NCI-H1092 (cell line): ENCODE measurements at regions not wholly inside any gene's neighbourhood (a gene's known extent, or its start where the extent isn't known, plus 50 kb on each side); places are given as distances from the start of the nearest gene placed in this dataset.
"Not testable (repeated sequence)": the region's sequence is repeated elsewhere in the genome, so short reads cannot be mapped to it uniquely, and the experiment has no call there.

Experiments
- DNase-seq: peaks from one replicate; lab custom pipeline; 2025; lab: John Stamatoyannopoulos, UW

DNA sequence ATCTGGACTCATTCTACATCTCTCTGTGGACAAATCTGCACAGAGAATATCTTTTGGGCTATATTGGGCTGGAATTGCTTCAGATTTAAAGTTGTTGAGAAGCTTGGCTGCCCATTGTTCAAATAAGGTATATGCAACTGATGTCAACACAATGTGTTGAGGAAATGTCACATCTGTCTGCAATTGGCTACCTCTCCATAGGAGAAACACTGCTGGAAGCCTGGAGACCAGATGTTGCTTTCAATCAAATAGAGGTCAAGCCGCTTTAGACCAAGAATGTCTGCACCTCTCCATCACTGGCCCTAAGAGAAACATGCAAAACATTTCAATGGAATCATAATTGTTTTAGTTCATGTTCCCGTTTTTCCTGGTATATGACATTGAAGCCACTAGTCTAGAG, 720.2 kb downstream of the SLC4A3 start:
- no peak for DNase-seq

DNA sequence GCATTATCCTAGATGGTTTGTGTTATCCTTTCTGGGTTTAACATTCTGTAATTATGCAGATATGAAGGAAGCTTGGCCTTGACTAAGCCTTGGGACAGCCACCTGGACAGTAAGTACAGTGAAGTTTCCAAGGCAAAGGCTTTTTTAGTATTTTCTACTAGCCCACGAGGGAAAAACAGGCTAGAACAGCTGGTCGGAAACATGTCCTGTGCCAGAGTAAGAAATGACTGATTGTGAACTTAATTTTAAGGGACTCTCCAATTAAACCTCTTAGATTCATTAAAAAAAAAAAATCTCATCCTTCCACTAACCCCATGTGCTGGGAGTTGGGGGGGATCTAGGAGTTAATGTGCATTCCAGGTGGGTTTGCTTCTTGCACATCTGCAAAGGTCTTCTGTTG, 720.8 kb downstream of the SLC4A3 start:
- no peak for DNase-seq

DNA sequence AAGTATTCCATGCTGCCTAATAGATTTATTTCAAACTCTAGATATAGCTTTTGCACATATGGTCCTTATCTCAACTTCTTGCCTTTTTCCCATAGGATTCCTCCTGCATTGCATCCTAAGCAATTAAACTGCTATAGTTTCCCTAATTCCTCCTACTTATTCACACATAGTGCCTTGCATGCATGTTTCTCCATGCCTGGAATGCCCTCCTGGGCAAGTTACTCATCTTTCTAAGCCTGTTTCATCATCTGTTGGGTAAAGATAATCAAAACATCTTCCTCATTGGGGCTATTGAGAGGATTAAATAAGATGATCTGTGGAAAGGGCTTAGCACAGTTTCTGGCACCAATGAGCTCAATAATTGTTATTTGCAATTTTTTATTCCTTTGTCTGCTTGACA, 726.5 kb downstream of the SLC4A3 start:
- DNase-seq, result no peak

DNA sequence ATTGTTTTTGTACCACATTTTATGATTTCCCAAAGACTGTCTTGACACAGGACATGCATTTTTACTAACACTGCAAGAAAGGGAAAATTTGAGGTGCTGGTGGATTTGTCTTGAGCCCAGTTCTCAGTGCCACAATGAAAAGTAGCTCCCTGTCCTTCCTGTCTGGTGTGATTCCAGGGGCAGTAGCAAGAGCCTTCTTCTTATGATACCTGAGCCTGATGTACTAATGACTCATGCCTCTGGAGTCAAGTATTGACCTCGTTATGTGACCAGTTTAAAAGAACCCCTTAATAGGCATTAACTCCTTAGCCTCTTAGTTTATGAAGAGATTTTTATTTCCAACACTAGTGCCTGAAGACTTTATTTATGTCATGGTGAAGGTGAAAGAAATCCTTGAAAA, 728.6 kb downstream of the SLC4A3 start:
- no peak for DNase-seq

DNA sequence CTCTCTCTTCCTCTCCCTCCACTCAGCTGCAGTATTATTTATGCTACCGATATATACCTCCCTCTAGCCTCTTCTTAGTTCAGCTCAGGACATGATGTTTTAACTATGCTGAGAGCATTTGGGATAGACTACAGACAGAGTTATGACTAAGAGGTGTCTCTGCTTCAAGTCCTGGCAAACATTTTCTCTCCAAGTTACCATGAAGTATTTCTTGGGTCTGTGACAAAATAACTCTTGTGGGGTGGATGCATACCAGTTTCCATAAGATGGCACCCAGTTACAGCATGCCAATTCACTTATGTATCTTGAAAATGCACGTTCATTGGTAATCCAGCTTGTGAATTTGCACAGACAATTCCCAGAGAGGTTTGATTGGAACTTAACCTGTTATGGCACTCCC, 737.6 kb downstream of the SLC4A3 start:
- DNase-seq, result no peak

DNA sequence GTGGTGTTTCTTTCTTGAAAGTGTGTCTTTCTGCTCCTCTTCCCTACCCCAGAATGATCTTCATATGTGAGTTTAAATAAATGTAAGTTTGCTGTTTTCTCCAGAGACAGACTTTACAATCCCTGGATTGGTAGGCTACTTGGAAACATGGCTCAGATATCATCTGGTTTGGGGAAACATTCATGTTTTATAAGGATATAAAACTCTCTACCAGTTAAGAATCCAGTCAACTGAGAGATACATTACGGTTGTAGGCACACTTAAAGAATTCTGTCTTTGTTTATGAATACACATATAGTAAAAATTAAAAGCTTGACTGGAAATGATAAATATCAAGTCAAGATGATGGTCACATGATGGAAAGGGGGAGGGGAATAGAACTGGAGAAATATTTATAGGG, 739.3 kb downstream of the SLC4A3 start:
- DNase-seq, result no peak

DNA sequence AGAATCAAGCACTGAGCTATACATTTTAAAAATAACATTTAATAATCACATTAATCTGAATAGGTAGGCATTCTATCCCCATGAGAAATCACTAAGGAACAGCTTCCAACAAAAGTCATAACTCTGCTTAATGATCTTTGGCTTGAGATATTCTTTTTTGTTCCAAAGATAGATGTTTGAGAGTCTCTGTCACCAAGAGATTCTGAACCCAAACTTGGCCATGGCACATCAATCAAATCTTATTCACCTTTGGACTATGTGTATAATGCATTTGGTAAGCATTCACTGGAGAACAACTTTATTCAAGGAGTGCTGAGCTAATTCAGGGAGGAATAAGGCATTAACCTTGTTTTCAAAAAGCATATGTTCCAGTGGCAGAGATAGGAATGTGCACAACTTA, 743.3 kb downstream of the SLC4A3 start:
- DNase-seq, result no peak

DNA sequence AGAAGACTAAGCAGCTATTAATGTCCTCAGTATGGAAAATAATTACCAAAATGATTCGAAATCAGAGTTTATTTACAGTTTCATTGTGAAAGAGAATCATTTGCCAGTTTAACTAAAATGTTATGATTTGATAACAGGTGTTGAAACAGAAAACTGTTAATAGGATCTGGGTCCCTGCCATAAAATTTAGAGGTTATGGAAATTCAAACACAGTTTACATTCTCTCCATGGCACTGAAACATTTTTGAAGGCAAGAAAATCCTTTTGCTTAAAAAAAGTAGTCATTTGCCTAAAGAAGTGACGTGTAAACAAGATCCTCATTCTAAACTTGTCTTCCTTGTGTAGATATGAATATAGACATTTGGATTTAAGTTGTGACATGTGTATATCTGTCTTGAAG, 743.8 kb downstream of the SLC4A3 start:
- no peak for DNase-seq

DNA sequence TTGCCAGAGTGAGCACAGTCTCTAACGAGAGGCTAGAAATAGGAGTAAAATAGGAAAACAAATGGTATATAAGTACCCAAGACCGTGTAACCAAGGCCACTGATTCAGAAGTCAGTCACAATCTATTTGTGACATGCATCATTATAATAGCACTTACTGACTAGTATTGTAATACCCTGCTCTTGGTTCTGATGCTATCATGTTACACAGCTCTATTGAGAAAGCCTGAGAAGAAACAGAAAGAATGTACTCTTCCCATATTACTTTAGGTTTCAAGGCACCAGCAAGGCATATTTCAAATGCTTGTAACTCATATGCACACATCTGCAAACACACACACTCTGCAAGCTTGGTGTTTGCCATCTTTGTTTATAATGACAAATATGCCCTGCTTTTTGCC, 746.4 kb downstream of the SLC4A3 start:
- DNase-seq, result no peak

DNA sequence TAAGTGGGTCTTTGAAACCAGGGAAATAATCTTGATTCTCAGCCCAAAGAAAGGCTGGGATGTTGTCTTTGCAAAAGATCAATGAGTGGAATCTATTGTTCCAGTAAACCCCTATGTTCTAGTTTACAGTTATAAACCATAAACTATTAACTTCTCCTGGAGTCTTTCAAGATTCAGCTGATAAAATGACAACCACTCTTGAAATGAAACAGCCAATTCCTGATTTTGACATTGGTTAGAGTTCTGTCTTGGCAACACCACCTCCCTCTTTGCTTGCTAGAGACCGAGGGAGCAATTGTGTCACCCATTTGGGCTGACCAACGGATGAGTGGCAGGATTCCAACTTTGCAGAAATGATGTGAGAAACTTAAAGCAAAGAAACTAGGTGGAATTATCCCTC, 746.9 kb downstream of the SLC4A3 start:
- DNase-seq, result no peak

DNA sequence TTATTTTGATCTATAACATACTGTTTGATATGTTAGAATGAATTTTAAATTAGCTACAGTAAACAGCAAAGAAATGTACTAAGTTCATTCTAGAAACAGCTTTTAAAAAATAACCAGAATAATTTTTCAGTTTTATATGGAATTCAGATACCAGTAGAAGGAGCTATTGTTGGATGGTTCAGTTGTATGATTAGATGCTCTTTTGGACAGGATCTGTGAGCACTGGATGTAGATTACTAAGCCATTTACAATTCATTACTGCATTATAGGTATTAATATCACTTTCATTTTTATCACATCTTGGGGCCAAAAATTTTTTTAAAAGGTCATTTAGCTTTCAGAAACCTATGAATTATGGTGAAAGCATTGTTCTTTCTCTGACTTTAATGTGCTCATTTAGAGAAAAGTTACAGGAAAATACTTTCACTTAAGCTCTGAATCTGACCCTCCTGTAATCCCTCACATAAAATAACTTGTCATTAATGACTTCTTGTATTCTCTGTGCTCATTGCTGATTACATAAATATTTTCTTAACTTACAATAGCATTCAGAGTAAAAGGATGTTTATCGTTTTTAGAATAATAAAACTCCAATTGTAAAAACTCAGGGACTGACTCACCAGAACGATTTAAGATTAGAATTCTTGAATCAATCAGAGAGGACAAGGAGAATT, 750.2 kb downstream of the SLC4A3 start:
- DNase-seq, result no peak

DNA sequence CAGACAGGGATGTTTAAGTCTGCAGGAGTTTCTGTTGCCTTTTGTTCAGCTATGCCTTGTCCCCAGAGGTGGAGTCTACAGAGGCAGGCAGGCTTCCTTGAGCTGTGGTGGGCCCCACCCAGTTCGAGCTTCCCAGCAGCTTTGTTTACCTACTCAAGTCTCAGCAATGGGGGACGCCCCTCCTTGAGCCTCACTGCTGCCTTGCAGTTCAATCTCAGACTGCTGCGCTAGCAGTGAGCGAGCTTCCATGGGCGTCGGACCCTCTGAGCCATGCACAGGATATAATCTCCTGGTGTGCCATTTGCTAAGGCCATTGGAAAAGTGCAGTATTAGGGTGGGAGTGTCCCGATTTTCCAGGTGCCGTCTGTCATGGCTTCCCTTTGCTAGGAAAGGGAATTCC, 760.3 kb downstream of the SLC4A3 start:
- not testable (repeated sequence) for DNase-seq

DNA sequence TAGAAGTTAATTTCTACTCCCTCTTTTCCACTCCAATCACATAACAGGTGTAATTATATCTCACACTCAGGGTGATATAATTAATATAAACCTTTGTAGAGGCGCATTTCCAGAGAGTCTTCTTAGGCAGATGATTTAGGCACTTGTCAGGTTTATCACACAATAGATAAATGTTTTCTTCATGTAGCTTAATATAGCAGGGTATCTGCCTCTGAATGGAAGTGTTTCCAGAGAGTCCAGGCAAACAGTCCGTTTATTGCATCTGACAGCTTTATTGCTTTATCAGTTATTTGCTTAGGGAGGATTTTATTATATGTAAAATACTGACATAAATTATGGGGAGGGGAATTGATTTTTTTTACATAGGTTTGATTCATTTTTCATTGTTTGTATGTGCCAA, 766.3 kb downstream of the SLC4A3 start:
- no peak for DNase-seq

DNA sequence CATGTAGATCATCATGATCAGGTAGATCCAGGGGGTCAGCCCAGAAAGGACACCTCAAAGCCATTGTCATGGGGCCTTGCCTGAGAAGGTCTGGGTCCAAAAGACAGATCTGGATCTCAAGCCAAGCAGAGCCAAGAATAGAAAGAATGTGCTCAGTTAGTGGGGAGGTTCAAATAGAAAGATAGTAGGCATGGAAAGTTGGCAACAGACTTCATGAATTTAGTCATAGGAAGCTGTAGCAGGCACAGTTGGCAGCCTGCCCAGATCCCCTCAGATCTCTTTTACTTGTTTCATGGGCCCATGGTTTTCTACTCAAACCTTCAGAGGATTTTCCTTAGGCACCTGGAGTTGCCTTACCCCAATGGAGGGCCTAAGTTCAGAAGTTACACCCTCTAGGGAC, 767.0 kb downstream of the SLC4A3 start:
- peak; percentile 1 for DNase-seq

DNA sequence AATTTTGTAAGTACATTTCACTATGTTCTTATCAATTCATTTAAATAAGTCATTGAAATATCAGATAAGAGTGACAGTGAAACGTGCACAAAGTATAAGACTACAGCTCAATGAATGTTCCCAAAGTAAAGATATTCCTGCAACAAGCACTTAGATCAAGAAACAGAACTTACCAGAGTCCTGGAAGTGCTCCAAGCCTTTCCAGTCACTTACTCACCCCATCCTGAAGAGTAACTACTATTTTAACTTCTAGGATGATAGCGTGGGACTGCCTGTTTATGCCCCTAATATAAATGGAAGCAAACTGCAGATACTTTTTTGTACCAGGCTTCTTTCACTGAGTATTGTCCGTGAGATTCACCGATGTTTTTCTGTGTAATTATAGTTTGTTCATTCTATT, 768.9 kb downstream of the SLC4A3 start:
- no peak for DNase-seq

DNA sequence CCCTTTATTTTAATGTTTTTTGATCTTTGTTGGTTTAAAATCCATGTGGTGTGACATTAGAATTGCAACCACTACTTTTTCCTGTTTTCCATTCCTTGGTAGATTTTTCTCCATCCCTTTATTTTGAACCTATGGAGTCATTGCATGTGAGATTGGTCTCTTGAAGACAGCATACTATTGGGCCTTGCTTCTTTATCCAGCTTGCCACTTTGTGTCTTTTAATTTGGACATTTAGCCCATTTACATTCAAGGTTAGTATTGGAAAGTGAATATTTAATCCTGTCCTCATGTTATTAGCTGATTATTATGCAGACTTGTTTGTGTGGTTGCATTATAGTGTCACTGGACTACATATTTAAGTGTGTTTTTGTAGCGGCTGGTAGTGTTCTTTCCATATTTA, 782.9 kb downstream of the SLC4A3 start:
- no peak for DNase-seq

DNA sequence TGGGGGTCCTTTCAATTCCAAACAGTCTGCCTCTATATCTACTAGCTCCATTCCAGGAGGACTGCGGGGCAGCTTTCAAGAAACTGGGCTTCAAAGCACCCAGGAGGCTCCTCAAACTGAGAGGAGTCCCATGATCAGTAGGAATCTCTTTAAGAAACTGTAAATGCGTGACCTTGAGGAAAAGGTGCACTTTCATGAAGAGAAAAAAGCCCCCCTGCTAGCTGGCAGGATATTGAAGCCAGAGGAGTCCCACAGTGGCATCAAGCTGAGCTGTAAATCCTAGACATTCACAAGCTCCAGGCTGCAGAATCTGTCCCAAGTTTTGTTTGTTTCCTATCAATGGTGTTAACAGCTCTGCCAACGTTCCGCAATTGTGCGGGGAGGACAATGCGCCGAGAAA, 790.1 kb downstream of the SLC4A3 start:
- no peak for DNase-seq

DNA sequence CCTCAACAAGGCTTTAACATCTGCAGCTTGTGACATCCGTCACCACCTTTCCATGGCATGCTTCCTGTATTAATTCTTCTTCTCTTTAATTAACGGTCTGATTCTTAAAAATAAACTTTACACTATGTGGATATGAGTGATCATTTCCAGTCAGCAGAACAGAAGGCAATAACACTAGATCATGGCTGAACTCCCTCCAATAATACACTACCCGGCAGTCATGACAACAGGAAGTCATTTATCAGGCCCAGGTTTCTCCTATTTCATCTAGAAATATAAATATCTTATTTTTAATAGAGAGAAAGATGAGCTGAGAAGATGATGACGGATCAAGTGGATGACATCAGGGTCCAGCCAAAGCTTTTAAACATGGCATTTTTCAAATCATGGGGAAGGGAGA, 792.2 kb downstream of the SLC4A3 start:
- DNase-seq, result no peak

DNA sequence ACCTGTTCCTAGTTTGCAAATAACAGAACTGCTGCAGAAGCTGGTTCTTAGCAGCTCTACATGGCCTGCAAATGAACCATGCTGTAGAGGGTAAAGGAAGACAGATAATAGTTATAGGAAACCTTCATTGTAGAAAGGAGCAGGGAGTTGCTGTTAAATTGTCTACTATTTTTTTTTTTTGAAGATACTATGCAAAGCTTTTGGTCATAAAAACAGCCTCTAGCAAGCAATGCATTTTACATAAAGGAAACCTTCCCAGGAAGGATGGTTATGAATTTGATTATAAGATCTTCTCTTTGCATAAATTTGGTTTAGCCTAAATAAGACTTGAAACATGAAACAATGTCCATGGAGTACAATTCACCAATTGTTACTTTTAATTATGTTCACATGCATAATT, 793.4 kb downstream of the SLC4A3 start:
- DNase-seq, result no peak

DNA sequence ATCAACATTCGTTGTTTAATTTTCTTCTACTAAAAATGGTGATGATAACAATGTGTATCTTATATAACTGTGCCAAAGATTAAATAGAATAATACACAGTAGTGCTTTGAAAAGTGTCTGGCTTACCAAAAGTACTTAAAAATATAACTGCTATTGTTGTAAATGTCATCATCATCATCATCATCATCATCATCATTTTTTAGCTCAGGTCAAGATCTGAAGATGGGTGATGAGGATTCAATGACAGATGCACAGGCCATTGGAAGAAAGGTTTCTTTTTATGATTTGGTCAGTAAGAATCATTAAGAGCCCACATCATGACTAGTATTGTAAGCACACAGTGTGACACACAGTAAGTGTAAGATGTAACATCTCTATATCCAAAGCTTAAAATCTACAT, 795.2 kb downstream of the SLC4A3 start:
- DNase-seq, result no peak

DNA sequence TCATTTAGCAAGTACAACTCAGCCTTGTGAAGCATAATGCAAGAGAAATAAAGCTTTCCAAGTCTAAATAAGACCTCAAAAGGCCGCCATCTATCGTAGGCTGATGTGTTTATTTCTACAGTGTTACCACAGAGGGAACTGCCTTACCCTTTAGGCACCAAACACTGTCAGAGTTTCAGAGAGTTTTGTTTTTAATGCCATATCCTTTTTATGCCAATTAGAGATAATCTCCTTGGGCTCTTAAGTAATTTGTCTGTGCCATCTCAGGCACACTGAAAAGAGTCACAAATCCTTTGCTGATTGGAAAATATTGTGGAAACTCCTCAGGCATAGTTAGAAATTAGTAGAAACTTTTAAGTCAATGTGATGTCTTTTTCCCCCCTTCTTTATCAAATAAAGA, 797.1 kb downstream of the SLC4A3 start:
- DNase-seq, result no peak

DNA sequence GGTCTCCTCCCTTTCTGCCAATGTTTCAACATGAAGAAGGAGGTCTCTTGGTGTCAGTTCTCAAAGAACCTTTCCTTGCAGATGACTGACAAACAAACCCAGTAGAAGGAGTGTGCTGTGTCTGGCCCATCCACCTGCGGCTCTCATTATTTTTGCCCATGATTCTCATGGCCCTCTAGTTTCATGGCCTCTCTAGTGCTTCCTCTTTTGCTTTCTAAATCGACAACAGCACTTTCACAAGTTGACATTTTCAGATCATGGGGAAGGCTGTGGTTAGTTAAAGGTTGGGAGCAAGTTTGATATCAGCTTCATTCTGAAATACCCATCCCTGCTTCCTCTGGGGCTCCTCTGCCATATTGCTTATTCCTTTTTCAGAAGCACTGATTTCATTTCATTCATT, 805.2 kb downstream of the SLC4A3 start:
- DNase-seq, result no peak

DNA sequence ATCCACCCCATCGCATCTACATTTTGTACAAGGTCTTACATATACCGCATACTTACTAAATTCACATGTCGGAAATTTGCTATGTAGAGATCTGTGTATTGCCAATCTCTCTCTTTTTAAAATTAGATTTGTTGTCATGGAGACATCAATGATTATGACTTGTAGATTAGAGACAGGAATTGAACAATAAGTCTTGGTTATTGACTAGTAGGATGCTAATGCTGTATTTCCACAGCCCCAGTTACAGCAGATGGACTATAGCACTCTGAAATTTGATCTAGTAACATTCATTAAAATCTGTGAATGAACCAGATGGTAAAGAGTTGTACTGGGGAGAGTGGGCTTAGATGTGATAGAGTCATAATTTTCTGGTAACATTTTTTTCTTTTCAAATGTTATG, 805.7 kb downstream of the SLC4A3 start:
- DNase-seq, result no peak

DNA sequence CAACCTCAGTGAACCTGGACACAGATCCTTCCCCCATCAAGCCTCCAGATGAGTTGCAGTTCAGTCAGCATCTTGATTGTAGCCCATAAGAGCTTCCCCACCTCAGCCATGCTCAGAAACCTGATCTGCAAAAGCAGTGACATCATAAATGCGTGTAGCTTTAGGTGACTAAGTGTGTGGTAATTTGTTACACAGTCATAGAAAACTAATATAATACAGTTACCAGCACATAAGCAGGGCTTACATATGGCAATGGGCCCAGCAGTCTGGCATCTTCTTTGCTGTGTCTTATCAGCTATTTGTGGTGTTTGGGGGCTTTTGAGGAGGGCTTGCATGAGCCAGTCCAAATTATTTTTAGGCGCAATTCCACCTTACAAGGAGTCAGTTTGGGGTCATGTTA, 807.0 kb downstream of the SLC4A3 start:
- no peak for DNase-seq

DNA sequence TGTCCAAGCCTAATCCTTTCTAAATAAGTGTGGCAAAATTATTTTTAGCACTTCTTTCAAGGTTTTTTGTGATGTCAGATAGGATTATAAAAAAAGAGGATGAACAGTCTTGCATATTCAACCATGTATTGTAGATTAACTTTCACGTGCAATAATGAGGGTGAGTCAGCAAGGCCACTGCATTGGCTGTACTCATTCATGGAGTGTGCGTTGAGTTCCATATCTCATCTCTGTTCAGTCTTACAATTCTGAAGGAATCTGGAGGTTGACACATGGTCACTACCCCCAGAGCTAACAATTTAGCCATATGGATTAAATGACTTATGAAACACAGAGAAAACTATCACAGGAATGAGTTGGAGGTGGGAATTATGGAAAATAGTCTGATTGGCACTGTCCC, 810.5 kb downstream of the SLC4A3 start:
- no peak for DNase-seq
